CD14-positive monocyte (primary cell): ENCODE measurements at regions not wholly inside any gene's neighbourhood (a gene's known extent, or its start where the extent isn't known, plus 50 kb on each side); places are given as distances from the start of the nearest gene placed in this dataset.
A peak's percentile ranks its signal among the peaks of the same experiment; 100 is the strongest.

Experiments used
- DNase-seq, 3 donors: peaks; one replicate each; pipeline ENCODE4 v3.0.0-alpha.2; 2011 to 2022
- H2AFZ ChIP-seq: 2 replicates; pipeline ENCODE4 v1.6.0; 2012; ENCODE audit warnings: mild to moderate bottlenecking, low read depth, low read length, inconsistent platforms; ENCODE audit not compliant: insufficient read depth, poor library complexity, severe bottlenecking
- H3K27ac ChIP-seq, 2 donors: 1 replicate in 1 of 2; 2 replicates in 1 of 2; pipeline ENCODE4 v1.5.1; 2012 to 2013; ENCODE audit warnings: low read length in 2 of 2, control low read depth in 1 of 2, inconsistent platforms in 1 of 2, low read depth in 1 of 2, mild to moderate bottlenecking in 1 of 2
- H3K27me3 ChIP-seq, 2 donors: one replicate each; pipeline versions ENCODE4 v1.6.0 to v1.6.1; 2011 to 2013; ENCODE audit warnings: low read length in 2 of 2; ENCODE audit not compliant: control insufficient read depth in 2 of 2, insufficient read depth in 2 of 2
- H3K36me3 ChIP-seq, 2 donors: replicated peaks in 1 of 2; 1 replicate in 1 of 2; 2 replicates in 1 of 2; pipeline versions ENCODE4 v1.5.1 to v1.6.1; 2012 to 2013; ENCODE audit warnings: low read length in 2 of 2, control low read depth in 1 of 2, inconsistent platforms in 1 of 2, mild to moderate bottlenecking in 1 of 2; ENCODE audit not compliant: insufficient read depth in 2 of 2, control insufficient read depth in 1 of 2
- H3K4me1 ChIP-seq, 2 donors: 1 replicate in 1 of 2; 2 replicates in 1 of 2; pipeline versions ENCODE4 v1.5.1 to v1.6.1; 2012 to 2013; ENCODE audit warnings: low read length in 2 of 2, control low read depth in 1 of 2, inconsistent platforms in 1 of 2, mild to moderate bottlenecking in 1 of 2, moderate library complexity in 1 of 2; ENCODE audit not compliant: insufficient read depth in 2 of 2, control insufficient read depth in 1 of 2
- H3K4me2 ChIP-seq: replicated peaks from 2 replicates; pipeline ENCODE3; 2012; ENCODE audit warnings: low read length, moderate library complexity, mild to moderate bottlenecking; ENCODE audit not compliant: poor library complexity, severe bottlenecking; ENCODE audit errors: extremely low read depth
- H3K4me3 ChIP-seq, 3 experiments: fragments of 200-600 bp in 1 of 3; sonication (generic) in 1 of 3; replicated peaks in 1 of 3; 1 replicate in 2 of 3; 2 replicates in 1 of 3; pipeline ENCODE4 v1.5.1; 2011 to 2013; ENCODE audit warnings: low read length in 3 of 3, mild to moderate bottlenecking in 3 of 3, control low read depth in 2 of 3, low read depth in 2 of 3, inconsistent platforms in 1 of 3, moderate library complexity in 1 of 3
- H3K79me2 ChIP-seq: 2 replicates; pipeline ENCODE4 v1.6.0; 2012; ENCODE audit warnings: mild to moderate bottlenecking, control low read depth, inconsistent platforms, low read length, moderate library complexity; ENCODE audit not compliant: insufficient read depth
- H3K9ac ChIP-seq: 2 replicates; pipeline ENCODE4 v1.6.0; 2017; ENCODE audit warnings: low read length, mild to moderate bottlenecking; ENCODE audit not compliant: insufficient read depth, poor library complexity, severe bottlenecking
- H3K9me3 ChIP-seq, 2 donors: replicated peaks in 1 of 2; 1 replicate in 1 of 2; 2 replicates in 1 of 2; pipeline versions ENCODE4 v1.5.1 to v1.6.1; 2012 to 2013; ENCODE audit warnings: low read length in 2 of 2, control low read depth in 1 of 2; ENCODE audit not compliant: control insufficient read depth in 1 of 2, insufficient read depth in 1 of 2
- H4K20me1 ChIP-seq: 2 replicates; pipeline ENCODE4 v1.6.0; 2012; ENCODE audit warnings: mild to moderate bottlenecking, low read length, control low read depth, moderate library complexity; ENCODE audit not compliant: insufficient read depth
- H3K27ac Mint-ChIP-seq, 7 donors: one replicate each; pipeline ENCODE4 v1.8.0; 2020; ENCODE audit warnings: mild to moderate bottlenecking in 7 of 7, mixed read lengths in 7 of 7, moderate library complexity in 6 of 7, inconsistent platforms in 2 of 7
- H3K27me3 Mint-ChIP-seq, 3 donors: one replicate each; pipeline ENCODE4 v1.8.0; 2021 to 2022; ENCODE audit warnings: low read depth in 3 of 3, mild to moderate bottlenecking in 3 of 3, mixed read lengths in 3 of 3, moderate library complexity in 3 of 3, inconsistent platforms in 1 of 3
- H3K36me3 Mint-ChIP-seq, 2 donors: one replicate each; pipeline ENCODE4 v1.8.0; 2020; ENCODE audit warnings: mixed read lengths in 2 of 2, inconsistent platforms in 1 of 2, mild to moderate bottlenecking in 1 of 2
- H3K4me1 Mint-ChIP-seq: one replicate; pipeline ENCODE4 v1.8.0; 2020; ENCODE audit warnings: mild to moderate bottlenecking, mixed read lengths
- H3K4me3 Mint-ChIP-seq, 2 donors: one replicate each; pipeline ENCODE4 v1.8.0; 2020; ENCODE audit warnings: mild to moderate bottlenecking in 2 of 2, mixed read lengths in 2 of 2, moderate library complexity in 1 of 2
- H3K9me3 Mint-ChIP-seq, 7 donors: one replicate each; pipeline ENCODE4 v1.8.0; 2020 to 2022; ENCODE audit warnings: mixed read lengths in 7 of 7, mild to moderate bottlenecking in 6 of 7, moderate library complexity in 6 of 7, inconsistent platforms in 2 of 7
- CTCF ChIP-seq: fragments of 200-600 bp; IDR thresholded peaks from one replicate; pipeline ENCODE4 v1.8.0; 2022; ENCODE audit warnings: antibody characterized with exemption, mild to moderate bottlenecking
- WGBS: methylation state at CpG from one replicate; pipeline ENCODE4 v1.1.5; 2013; ENCODE audit warnings: missing lambda C conversion rate; ENCODE audit not compliant: insufficient coverage; 5-methylcytosine and 5-hydroxymethylcytosine counted together
- intact Hi-C, 2 donors: fragments of 100-400 bp; cut with micrococcal nuclease; formaldehyde crosslinking; loops; one replicate each; pipeline versions ENCODE4 v1.15.0 to v1.15.1; 2023

GRCh38 chr12:107311682-107312081 is 218.3 kb upstream of the CRY1 start:
- Mint-ChIP-seq H3K27ac (no peak overlapping the region), H3K27me3 (peaks cover 8 to 13% (median 9%) of the 10 kb centered on the region in 3 donors), H3K9me3 (peaks cover 0 to 4% (median 0%) of the 10 kb centered on the region in 7 donors), H3K36me3 (no peaks in the 10 kb centered on the region), H3K4me3 (no peak overlapping the region), H3K4me1 (peaks cover 14% of the 10 kb centered on the region)
- intact Hi-C loops = no loop called here
- peaks cover 2 to 4% of the 10 kb centered on the region in 2 donors for H3K27me3 ChIP-seq
- TF ChIP-seq CTCF = no peak
- H3K9me3 ChIP-seq = no peaks in the 10 kb centered on the region
- DNase-seq = peak in 2 of 3 donors; percentile 9 to 35
- WGBS = 28% methylated on average over 4 of the region's 5 CpGs
- H3K4me2 ChIP-seq = no peak overlapping the region
- H2AFZ ChIP-seq = no peak overlapping the region
- H3K4me3 ChIP-seq = no peak overlapping the region
- H3K36me3 ChIP-seq = no peaks in the 10 kb centered on the region
- H3K79me2 ChIP-seq = no peaks in the 10 kb centered on the region
- H3K27ac ChIP-seq = no peak overlapping the region
- H3K9ac ChIP-seq = no peak overlapping the region
- peaks cover 0 to 5% of the 10 kb centered on the region in 2 donors for H3K4me1 ChIP-seq
- H4K20me1 ChIP-seq = no peaks in the 10 kb centered on the region

- peak; percentile 87 to 92 (median 88) for DNase-seq
- H2AFZ ChIP-seq = peak overlapping the region; percentile 84
- H3K27ac ChIP-seq = no peak overlapping the region
- intact Hi-C loops = loop anchor here in 1 of 2 donors (1.0 to 5.0 kb wide), 3 partner anchors 10 to 84 kb away; no protein-coding TSS in a partner anchor
- Mint-ChIP-seq H3K36me3 (peaks cover 0 to 5% of the 10 kb centered on the region in 2 donors), H3K9me3 (peaks cover 0 to 6% (median 0%) of the 10 kb centered on the region in 7 donors), H3K4me1 (peaks cover 42% of the 10 kb centered on the region), H3K4me3 (peak overlapping the region; percentile 89 to 95), H3K27me3 (peaks cover 28 to 40% (median 29%) of the 10 kb centered on the region in 3 donors), H3K27ac (peak overlapping the region in 6 of 7 donors; percentile 16 to 87 (median 62))
- WGBS = 3% methylated on average over 48 of the region's 58 CpGs
- peak overlapping the region; percentile 60 for H3K9ac ChIP-seq
- peak overlapping the region; percentile 99 for H3K4me2 ChIP-seq
- peaks cover 0 to 14% of the 10 kb centered on the region in 2 donors for H3K27me3 ChIP-seq
- peaks cover 2% of the 10 kb centered on the region for H3K79me2 ChIP-seq
- peak; percentile 59 for TF ChIP-seq CTCF
- no peaks in the 10 kb centered on the region for H3K36me3 ChIP-seq
- H3K4me3 ChIP-seq = peak overlapping the region; percentile 70 to 85 (median 81)
- H3K9me3 ChIP-seq = no peaks in the 10 kb centered on the region
- H3K4me1 ChIP-seq = peaks cover 50 to 60% of the 10 kb centered on the region in 2 donors
- H4K20me1 ChIP-seq = peaks cover 4% of the 10 kb centered on the region
Measured at GRCh38 chr12:107317751-107318555, 224.6 kb upstream of the CRY1 start.
